ENCODE measurements at regions not wholly inside any gene's neighbourhood (a gene's known extent, or its start where the extent isn't known, plus 50 kb on each side); places are given as distances from the start of the nearest gene placed in this dataset.

DNA sequence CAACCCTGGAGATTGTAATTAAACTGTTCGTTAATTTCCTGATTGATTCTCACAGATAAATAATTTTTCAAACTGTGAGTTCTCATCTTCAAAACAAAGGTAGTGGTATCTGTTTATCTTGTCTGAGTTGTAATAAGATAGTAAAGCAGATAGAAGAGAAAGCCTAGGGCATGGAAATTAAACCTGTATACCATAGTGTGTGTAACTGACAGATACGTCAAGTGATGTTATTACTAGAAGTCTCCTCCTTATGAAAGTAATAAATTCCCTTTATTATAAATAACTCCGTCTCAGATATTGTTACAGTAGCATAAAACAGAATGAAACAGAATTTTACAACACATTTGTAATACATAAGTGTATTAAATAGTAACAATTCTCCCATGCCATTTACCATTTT lies 1065.1 kb downstream of the SLITRK1 start:
- no peak for TF ChIP-seq POLR2A (IDR thresholded peaks at IDR 0.05; ENCODE audit: extremely low read depth, insufficient read length)
- no peak for TF ChIP-seq MYC (IDR thresholded peaks at IDR 0.05; ENCODE audit: low read depth, low read length)
- TF ChIP-seq, protein P1, sequence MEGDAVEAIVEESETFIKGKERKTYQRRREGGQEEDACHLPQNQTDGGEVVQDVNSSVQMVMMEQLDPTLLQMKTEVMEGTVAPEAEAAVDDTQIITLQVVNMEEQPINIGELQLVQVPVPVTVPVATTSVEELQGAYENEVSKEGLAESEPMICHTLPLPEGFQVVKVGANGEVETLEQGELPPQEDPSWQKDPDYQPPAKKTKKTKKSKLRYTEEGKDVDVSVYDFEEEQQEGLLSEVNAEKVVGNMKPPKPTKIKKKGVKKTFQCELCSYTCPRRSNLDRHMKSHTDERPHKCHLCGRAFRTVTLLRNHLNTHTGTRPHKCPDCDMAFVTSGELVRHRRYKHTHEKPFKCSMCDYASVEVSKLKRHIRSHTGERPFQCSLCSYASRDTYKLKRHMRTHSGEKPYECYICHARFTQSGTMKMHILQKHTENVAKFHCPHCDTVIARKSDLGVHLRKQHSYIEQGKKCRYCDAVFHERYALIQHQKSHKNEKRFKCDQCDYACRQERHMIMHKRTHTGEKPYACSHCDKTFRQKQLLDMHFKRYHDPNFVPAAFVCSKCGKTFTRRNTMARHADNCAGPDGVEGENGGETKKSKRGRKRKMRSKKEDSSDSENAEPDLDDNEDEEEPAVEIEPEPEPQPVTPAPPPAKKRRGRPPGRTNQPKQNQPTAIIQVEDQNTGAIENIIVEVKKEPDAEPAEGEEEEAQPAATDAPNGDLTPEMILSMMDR (IDR thresholded peaks at IDR 0.05; ENCODE audit: low read depth, low read length) = no peak
- TF ChIP-seq, protein P2, sequence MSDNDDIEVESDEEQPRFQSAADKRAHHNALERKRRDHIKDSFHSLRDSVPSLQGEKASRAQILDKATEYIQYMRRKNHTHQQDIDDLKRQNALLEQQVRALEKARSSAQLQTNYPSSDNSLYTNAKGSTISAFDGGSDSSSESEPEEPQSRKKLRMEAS (IDR thresholded peaks at IDR 0.05; ENCODE audit: low read depth, low read length) = no peak
- no peak overlapping the region for H3K4me3 ChIP-seq (ENCODE audit: low read depth, low read length)
- DNase-seq (ENCODE audit: low read depth) = no peak

DNA sequence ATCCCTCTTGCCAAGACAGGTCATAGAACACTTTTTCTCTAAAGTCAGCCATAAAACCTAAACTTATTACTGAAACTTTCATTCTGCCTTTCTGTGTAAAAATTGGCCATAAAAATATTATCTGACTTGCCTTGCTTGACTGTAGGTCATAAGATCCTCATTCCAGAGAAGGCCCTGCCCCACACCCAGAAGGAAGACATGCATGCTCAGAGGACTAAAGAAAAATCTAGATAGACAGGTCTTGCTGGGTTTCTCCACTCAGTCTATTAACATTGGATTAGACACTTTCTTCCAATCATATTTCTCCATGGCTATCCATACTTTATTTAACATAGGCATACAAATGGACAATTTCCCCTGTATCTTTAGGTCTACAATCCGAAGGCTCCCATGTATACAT lies 1066.5 kb downstream of the SLITRK1 start:
- TF ChIP-seq POLR2A (IDR thresholded peaks at IDR 0.05; ENCODE audit: extremely low read depth, insufficient read length) (no peak), MYC (IDR thresholded peaks at IDR 0.05; ENCODE audit: low read depth, low read length) (no peak)
- TF ChIP-seq, protein P1 (IDR thresholded peaks at IDR 0.05; ENCODE audit: low read depth, low read length) = no peak
- TF ChIP-seq, protein P2 (IDR thresholded peaks at IDR 0.05; ENCODE audit: low read depth, low read length) = no peak
- H3K4me3 ChIP-seq (ENCODE audit: low read depth, low read length) = no peak overlapping the region
- no peak for DNase-seq (ENCODE audit: low read depth)

DNA sequence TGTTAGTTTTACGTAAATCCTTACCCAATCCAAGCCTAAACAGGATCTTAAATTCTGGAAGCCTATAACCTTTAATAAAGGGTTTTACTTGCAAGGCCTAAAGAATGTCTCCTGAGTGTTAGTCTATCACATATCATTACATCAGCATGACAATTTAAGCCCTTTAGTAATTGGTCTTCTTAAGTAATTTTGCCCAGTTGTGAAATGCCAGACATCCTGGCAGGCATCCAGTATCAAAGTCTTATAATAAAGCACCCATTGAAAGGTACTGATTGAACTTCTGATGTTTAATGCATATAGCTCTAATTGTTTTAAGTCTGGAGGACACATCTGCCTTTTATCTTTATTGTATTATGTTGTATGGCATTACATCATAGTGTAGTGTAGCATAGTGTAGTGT lies 1078.9 kb downstream of the SLITRK1 start:
- DNase-seq (ENCODE audit: low read depth) = no peak
- no peak overlapping the region for H3K4me3 ChIP-seq (ENCODE audit: low read depth, low read length)
- TF ChIP-seq POLR2A (IDR thresholded peaks at IDR 0.05; ENCODE audit: extremely low read depth, insufficient read length) = no peak
- TF ChIP-seq, protein P2 (IDR thresholded peaks at IDR 0.05; ENCODE audit: low read depth, low read length) = no peak
- TF ChIP-seq MYC (IDR thresholded peaks at IDR 0.05; ENCODE audit: low read depth, low read length) = no peak
- TF ChIP-seq, protein P1 (IDR thresholded peaks at IDR 0.05; ENCODE audit: low read depth, low read length) = no peak

DNA sequence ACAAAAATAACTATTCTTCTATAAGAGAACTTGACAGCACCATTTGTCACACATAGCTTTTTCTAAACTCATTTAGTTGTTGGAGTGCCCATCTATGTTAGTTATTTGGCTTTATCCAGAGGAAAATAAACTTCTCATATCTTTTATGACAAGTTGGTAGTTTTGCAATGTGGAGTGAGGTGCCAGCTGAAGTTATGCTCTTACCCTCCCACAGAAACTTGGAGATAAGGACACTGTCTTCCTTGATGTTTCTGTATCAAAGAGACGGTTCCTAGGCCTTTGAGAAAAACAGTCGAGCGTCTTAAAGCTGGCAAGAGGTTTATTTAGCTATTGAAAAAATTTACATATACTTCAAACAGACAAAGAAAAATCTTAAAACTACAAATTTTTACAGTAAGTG lies 1079.7 kb downstream of the SLITRK1 start:
- TF ChIP-seq, protein P1 (IDR thresholded peaks at IDR 0.05; ENCODE audit: low read depth, low read length) = no peak
- TF ChIP-seq POLR2A (IDR thresholded peaks at IDR 0.05; ENCODE audit: extremely low read depth, insufficient read length) (no peak), MYC (IDR thresholded peaks at IDR 0.05; ENCODE audit: low read depth, low read length) (no peak)
- TF ChIP-seq, protein P2 (IDR thresholded peaks at IDR 0.05; ENCODE audit: low read depth, low read length) = no peak
- no peak overlapping the region for H3K4me3 ChIP-seq (ENCODE audit: low read depth, low read length)
- no peak for DNase-seq (ENCODE audit: low read depth)

DNA sequence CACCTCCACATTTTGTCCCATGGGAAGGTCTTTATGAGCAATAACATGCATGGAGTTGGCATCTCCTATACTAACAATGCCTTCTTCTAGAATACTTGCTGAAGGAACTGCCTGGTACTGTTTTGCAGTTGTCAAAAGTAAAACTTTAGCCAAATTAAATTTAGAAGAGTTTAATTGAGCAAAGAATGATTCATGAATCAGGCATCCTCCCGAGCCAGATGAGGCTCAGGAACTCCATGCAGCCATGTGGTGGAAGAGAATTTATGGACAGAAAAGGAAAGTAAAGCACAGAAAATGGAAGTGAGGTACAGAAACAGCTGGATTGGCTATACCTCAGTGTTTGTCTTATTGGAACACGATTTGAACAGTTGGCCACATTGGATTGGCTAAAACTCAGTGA lies 1081.9 kb downstream of the SLITRK1 start:
- TF ChIP-seq POLR2A (IDR thresholded peaks at IDR 0.05; ENCODE audit: extremely low read depth, insufficient read length) = no peak
- TF ChIP-seq, protein P1 (IDR thresholded peaks at IDR 0.05; ENCODE audit: low read depth, low read length) = no peak
- TF ChIP-seq, protein P2 (IDR thresholded peaks at IDR 0.05; ENCODE audit: low read depth, low read length) = no peak
- no peak for TF ChIP-seq MYC (IDR thresholded peaks at IDR 0.05; ENCODE audit: low read depth, low read length)
- no peak overlapping the region for H3K4me3 ChIP-seq (ENCODE audit: low read depth, low read length)
- no peak for DNase-seq (ENCODE audit: low read depth)

DNA sequence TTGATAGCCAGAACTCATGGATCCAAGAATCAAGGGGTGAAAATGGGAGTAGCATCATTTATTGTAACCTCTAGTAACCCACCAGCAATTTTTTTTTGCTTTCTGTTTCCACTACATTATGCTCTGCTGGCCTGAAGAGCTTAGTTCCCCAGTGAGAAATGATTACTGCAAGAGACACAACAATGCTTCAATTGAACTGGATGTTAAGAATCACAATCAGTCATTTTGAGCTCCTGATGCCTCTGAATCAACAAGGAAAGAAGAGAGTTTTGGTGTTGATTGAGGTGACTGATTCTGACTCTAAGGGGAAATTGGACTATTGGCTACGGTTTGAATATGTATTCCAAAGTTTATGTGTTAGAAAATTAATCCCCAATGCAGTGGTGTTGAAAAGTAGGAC lies 1084.4 kb downstream of the SLITRK1 start:
- DNase-seq (ENCODE audit: low read depth) = no peak
- no peak overlapping the region for H3K4me3 ChIP-seq (ENCODE audit: low read depth, low read length)
- TF ChIP-seq POLR2A (IDR thresholded peaks at IDR 0.05; ENCODE audit: extremely low read depth, insufficient read length) (no peak), MYC (IDR thresholded peaks at IDR 0.05; ENCODE audit: low read depth, low read length) (no peak)
- TF ChIP-seq, protein P2 (IDR thresholded peaks at IDR 0.05; ENCODE audit: low read depth, low read length) = no peak
